GM12874 (cell line): ENCODE measurements at regions not wholly inside any gene's neighbourhood (a gene's known extent, or its start where the extent isn't known, plus 50 kb on each side); places are given as distances from the start of the nearest gene placed in this dataset.

Source experiments
- CTCF ChIP-seq: IDR thresholded peaks from 2 replicates; pipeline ENCODE4 v1.5.1; 2011; ENCODE audit warnings: low read depth, mild to moderate bottlenecking, control low read depth, low read length, moderate library complexity; ENCODE audit not compliant: insufficient read depth

- TF ChIP-seq CTCF = no peak
These were observed 428.7 kb upstream of the ID2 start for GRCh38 chr2:8252997-8253694.

- no peak for TF ChIP-seq CTCF
These were observed 428.1 kb upstream of the ID2 start for GRCh38 chr2:8253781-8254180.

GRCh38 chr2:8254791-8255447 lies 426.9 kb upstream of the ID2 start:
- TF ChIP-seq CTCF = no peak

- TF ChIP-seq CTCF = no peak
These were observed 426.4 kb upstream of the ID2 start for GRCh38 chr2:8255448-8255800.

- TF ChIP-seq CTCF = no peak
These were observed 425.0 kb upstream of the ID2 start for GRCh38 chr2:8256905-8257304.

- no peak for TF ChIP-seq CTCF
These were observed 424.4 kb upstream of the ID2 start for GRCh38 chr2:8257502-8257901.

- TF ChIP-seq CTCF = no peak
These were observed 423.4 kb upstream of the ID2 start for GRCh38 chr2:8258406-8258805.
